OCI-LY3 (cell line): ENCODE measurements at regions not wholly inside any gene's neighbourhood (a gene's known extent, or its start where the extent isn't known, plus 50 kb on each side); places are given as distances from the start of the nearest gene placed in this dataset.

ENCODE experiments used
- EZH2phosphoT487 ChIP-seq: fragments of 200-600 bp; shearing (Covaris generic); IDR thresholded peaks from 2 replicates; pipeline ENCODE4 v1.6.1; 2018; ENCODE audit warnings: antibody characterized with exemption, mixed run types, low read depth
- TF ChIP-seq, protein P1 (sequence below): fragments of 200-600, 300-600 bp; sonication (generic); IDR thresholded peaks from 2 replicates; pipeline ENCODE4 v1.5.1; 2014; ENCODE audit warnings: antibody characterized with exemption, low read length, low read depth

DNA sequence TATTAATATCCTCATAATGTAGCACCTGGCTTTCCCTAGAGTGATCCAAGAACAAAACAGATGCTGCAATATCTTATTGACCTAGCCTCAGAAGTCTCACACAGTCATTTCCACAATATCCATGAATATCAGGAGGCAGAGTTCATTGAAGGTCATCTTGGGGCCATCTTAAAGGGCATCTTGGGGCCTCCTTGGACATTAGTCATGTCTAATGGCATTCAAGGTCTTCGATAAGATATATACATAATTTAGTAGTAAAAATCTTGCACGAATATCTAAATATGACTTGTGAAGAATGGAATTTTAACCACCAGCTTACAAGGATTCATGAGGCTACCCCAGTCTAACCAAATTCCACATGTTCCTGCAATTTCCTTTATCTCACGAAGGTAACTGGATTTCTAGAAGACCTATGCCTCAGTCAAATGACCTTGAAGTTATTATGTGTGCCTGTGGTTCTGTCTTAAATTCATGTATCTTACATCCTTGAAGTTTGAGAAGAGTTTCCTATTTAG lies 163.6 kb upstream of the SPEF2 start:
- TF ChIP-seq, protein P1, sequence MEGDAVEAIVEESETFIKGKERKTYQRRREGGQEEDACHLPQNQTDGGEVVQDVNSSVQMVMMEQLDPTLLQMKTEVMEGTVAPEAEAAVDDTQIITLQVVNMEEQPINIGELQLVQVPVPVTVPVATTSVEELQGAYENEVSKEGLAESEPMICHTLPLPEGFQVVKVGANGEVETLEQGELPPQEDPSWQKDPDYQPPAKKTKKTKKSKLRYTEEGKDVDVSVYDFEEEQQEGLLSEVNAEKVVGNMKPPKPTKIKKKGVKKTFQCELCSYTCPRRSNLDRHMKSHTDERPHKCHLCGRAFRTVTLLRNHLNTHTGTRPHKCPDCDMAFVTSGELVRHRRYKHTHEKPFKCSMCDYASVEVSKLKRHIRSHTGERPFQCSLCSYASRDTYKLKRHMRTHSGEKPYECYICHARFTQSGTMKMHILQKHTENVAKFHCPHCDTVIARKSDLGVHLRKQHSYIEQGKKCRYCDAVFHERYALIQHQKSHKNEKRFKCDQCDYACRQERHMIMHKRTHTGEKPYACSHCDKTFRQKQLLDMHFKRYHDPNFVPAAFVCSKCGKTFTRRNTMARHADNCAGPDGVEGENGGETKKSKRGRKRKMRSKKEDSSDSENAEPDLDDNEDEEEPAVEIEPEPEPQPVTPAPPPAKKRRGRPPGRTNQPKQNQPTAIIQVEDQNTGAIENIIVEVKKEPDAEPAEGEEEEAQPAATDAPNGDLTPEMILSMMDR, result no peak
- TF ChIP-seq EZH2phosphoT487, result no peak
